Chondrocyte (in vitro differentiated cells): ENCODE measurements at regions not wholly inside any gene's neighbourhood (a gene's known extent, or its start where the extent isn't known, plus 50 kb on each side); places are given as distances from the start of the nearest gene placed in this dataset.

ENCODE experiments used
- DNase-seq: peaks from one replicate; pipeline ENCODE4 v3.0.0; 2021; ENCODE audit warnings: mixed read lengths, low spot score
- H3K27ac Mint-ChIP-seq: one replicate; pipeline ENCODE4 v1.8.0; 2021; ENCODE audit warnings: mild to moderate bottlenecking, moderate library complexity, mixed read lengths; ENCODE audit not compliant: unreplicated experiment
- H3K27me3 Mint-ChIP-seq: 2 replicates; pipeline ENCODE4 v1.8.0; 2021; ENCODE audit warnings: low read depth, mixed read lengths
- H3K36me3 Mint-ChIP-seq: 2 replicates; pipeline ENCODE4 v1.8.0; 2021; ENCODE audit warnings: low read depth, mixed read lengths
- H3K4me1 Mint-ChIP-seq: 2 replicates; pipeline ENCODE4 v1.8.0; 2021; ENCODE audit warnings: low read depth, mild to moderate bottlenecking, mixed read lengths
- H3K4me3 Mint-ChIP-seq: one replicate; pipeline ENCODE4 v1.8.0; 2021; ENCODE audit warnings: mild to moderate bottlenecking, moderate library complexity, mixed read lengths; ENCODE audit not compliant: unreplicated experiment
- H3K9me3 Mint-ChIP-seq: 2 replicates; pipeline ENCODE4 v1.8.0; 2021; ENCODE audit warnings: low read depth, mixed read lengths
- CTCF ChIP-seq: fragments of 200-600 bp; sonication (generic); IDR thresholded peaks from 2 replicates; pipeline ENCODE4 v1.5.0; 2021; ENCODE audit warnings: antibody characterized with exemption, mild to moderate bottlenecking, moderate library complexity

GRCh38 chr4:92091335-92091734 is 212.4 kb upstream of the GRID2 start:
- Mint-ChIP-seq H3K36me3 (no peaks in the 10 kb centered on the region), H3K27ac (no peak overlapping the region), H3K4me1 (no peaks in the 10 kb centered on the region), H3K9me3 (no peaks in the 10 kb centered on the region), H3K4me3 (no peak overlapping the region), H3K27me3 (no peaks in the 10 kb centered on the region)
- peak; percentile 16 for TF ChIP-seq CTCF
- no peak for DNase-seq

GRCh38 chr4:92099861-92100260 is 203.9 kb upstream of the GRID2 start:
- Mint-ChIP-seq H3K27ac (no peak overlapping the region), H3K36me3 (no peaks in the 10 kb centered on the region), H3K27me3 (no peaks in the 10 kb centered on the region), H3K9me3 (peaks cover 4% of the 10 kb centered on the region), H3K4me1 (no peaks in the 10 kb centered on the region), H3K4me3 (no peak overlapping the region)
- no peak for TF ChIP-seq CTCF
- no peak for DNase-seq

GRCh38 chr4:92100975-92101374 is 202.8 kb upstream of the GRID2 start:
- Mint-ChIP-seq H3K4me1 (no peaks in the 10 kb centered on the region), H3K36me3 (no peaks in the 10 kb centered on the region), H3K27me3 (peaks cover 2% of the 10 kb centered on the region), H3K4me3 (no peak overlapping the region), H3K9me3 (peaks cover 4% of the 10 kb centered on the region), H3K27ac (no peak overlapping the region)
- TF ChIP-seq CTCF = no peak
- DNase-seq = no peak

- peaks cover 2% of the 10 kb centered on the region for H3K27me3 Mint-ChIP-seq
- no peak for TF ChIP-seq CTCF
- H3K4me3 Mint-ChIP-seq = no peak overlapping the region
- H3K4me1 Mint-ChIP-seq = no peaks in the 10 kb centered on the region
- H3K9me3 Mint-ChIP-seq = peaks cover 4% of the 10 kb centered on the region
- DNase-seq = no peak
- H3K36me3 Mint-ChIP-seq = no peaks in the 10 kb centered on the region
- H3K27ac Mint-ChIP-seq = no peak overlapping the region
These were observed 202.0 kb upstream of the GRID2 start for GRCh38 chr4:92101737-92102172.

- Mint-ChIP-seq H3K27me3 (peaks cover 2% of the 10 kb centered on the region), H3K4me3 (no peak overlapping the region), H3K4me1 (no peaks in the 10 kb centered on the region), H3K9me3 (peaks cover 4% of the 10 kb centered on the region), H3K27ac (no peak overlapping the region), H3K36me3 (no peaks in the 10 kb centered on the region)
- TF ChIP-seq CTCF = no peak
- no peak for DNase-seq
These were observed 199.3 kb upstream of the GRID2 start for GRCh38 chr4:92104506-92104905.
